GM21381 (cell line): ENCODE measurements at regions not wholly inside any gene's neighbourhood (a gene's known extent, or its start where the extent isn't known, plus 50 kb on each side); places are given as distances from the start of the nearest gene placed in this dataset.

ENCODE experiments used
- ATAC-seq: cut with Tn5 transposase; IDR thresholded peaks from one replicate; pipeline ENCODE4 v1.9.1; 2021; ENCODE audit warnings: mild to moderate bottlenecking, moderate library complexity; ENCODE audit not compliant: unreplicated experiment

GRCh38 chrX:40325161-40325560 is 227.4 kb upstream of the BCOR start:
- no peak for ATAC-seq

DNA sequence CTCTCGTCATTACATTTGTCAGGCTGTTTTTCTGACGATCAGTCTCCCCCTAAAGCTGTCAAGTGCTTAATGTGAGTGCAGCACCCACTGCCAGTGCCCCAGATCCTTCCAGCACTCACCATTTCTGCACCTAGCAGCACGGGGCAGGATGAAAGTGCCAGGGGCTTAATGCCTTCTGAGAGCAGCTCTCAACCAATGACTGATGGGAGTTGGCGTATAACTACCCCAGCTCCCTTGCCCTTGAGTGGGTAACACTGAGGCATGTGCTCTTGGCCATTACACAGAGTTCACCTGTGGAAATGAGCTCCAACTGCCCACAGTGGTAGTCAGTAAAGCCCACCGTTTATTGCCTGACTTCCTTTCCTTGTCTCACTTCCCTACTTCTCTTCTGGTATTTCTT is 226.2 kb upstream of the BCOR start:
- ATAC-seq, result no peak

GRCh38 chrX:40320819-40321218 is 223.1 kb upstream of the BCOR start:
- ATAC-seq, result no peak

DNA sequence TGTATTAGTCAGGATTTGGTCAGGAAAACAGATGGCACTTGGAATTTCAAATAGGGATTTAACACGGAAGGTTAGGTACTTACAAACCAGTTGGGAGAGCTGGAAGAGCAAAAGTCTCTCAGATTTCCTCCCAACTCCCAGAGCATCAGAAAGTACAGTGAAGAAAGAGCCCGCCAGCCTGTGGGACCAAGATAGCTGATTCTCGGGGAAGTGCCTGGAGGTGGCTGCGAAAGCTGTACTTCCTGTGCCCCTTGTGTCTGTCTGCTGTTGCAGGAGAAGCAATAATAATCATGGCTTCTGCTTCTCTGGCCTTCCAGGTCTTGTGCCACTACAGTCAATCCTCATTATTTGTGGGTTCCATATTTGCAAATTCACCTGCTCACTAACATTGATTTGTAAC is 221.0 kb upstream of the BCOR start:
- ATAC-seq, result no peak

DNA sequence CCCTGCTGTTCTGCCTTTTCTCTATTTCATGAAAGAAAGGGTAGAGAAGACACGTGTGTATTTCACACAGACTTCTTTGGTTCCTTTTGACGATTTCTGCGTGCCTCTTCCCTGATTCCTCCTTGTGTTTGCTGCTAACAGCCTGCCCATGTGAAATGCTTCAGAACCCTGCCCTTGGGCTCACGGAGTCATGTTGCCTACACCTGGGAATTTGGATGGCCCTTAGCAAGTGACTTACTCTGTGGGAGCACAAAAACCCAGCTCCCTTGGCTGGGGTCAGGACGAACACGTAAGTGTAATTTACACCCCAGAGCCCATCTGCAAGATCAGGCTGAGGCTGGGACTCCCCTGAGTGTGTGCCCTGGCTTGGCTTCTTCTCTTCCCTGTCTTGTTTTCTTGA is 220.3 kb upstream of the BCOR start:
- ATAC-seq, result no peak

DNA sequence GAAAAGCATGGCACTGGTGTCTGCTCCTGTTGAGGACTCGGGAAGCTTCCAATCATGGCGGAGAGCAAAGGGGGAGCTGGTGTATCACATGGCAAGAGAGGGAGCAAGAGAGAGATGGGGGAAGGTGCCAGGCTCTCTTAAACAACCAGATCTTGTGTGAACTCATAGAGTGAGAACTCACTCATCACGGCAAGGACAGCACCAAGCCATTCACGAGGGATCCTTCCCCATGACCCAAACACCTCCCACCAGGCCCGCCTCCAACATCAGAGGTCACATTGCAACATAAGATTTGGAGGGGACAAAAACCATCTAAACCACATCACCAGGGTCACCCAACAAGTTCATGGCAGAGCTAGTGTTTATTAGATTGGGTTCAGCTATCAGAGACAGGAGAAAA is 218.7 kb upstream of the BCOR start:
- ATAC-seq, result no peak

- no peak for ATAC-seq
These were observed 216.3 kb upstream of the BCOR start for GRCh38 chrX:40314070-40314469.

DNA sequence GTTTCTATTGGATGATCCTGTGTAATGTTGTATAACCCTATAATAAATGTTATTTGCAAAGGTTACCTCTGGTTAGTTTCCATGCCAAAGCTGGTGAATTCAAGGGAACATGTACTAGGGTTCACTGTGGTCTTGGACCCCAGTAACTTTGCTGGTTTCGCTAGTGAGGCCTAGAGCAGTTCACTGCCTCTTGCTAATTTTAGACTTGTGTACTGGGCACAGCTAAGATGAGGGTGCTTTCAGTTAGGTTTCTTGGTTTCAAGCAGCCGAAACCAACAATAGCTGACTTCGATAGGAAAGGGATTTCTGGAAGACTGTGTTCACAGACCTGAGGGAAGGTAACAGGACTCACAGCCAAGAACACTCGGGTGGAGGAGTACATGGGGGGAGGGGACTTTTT is 215.5 kb upstream of the BCOR start:
- no peak for ATAC-seq

GRCh38 chrX:40310447-40310846 is 212.7 kb upstream of the BCOR start:
- no peak for ATAC-seq

- ATAC-seq, result no peak
These were observed 212.3 kb upstream of the BCOR start for GRCh38 chrX:40310016-40310415.

DNA sequence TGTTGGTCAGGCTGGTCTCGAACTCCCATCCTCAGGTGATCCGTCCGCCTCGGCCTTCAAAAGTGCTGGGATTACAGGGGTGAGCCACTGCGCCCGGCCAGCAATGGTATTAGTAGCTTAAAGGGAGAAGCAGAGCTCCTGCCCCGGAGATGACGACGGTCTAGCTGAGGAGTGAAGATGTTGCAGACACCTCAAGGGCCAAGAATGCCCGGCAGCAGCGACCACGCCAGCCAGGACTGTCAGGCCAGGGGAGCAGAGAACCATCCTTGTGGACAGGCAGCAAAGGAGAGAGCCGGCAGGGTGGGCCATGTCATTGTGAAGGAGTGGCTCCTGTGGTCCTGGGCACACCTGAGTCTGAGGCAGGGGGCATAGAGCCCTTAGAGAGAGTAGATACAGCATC is 210.1 kb upstream of the BCOR start:
- ATAC-seq, result no peak

- ATAC-seq, result no peak
These were observed 206.4 kb upstream of the BCOR start for GRCh38 chrX:40304115-40304514.

DNA sequence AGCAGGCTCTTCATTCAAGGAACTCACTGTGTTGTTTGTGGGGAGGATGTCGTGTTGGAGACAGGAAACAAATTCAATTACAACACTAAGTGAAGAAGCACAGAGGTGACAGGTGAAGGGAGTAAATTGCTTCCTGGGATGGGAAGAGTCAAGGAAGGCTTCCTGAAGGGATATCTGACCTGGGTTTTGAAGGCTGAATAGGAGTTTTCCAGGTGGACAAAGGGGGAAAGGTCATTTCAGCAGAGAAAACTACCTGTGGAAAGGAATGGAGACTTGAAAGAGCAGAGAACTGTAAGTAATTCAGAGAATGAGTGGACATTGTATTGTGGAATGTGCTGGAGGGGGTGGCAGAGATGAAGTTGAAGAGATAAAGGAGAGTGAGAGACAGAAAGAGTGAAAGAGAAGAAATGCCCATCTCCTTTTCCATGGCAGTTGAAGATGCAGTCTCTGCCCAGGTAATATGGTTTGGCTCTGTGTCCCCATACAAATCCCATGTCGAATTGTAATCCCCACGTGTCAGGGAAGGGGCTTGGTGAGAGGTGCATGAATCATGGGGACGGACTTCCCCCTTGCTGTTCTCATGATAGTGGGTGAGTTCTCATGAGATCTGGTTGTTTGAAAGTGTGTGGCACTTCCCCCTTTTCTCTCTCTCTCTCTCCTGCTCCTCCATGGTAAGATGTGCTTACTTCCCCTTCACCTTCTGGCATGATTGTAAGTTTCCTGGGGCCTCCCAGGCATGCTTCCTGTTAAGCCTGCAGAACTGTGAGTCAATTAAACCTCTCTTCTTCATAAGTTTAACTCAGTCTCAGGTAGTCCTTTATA is 205.7 kb upstream of the BCOR start:
- ATAC-seq, result no peak

- no peak for ATAC-seq
These were observed 202.6 kb upstream of the BCOR start for GRCh38 chrX:40300286-40300890.

DNA sequence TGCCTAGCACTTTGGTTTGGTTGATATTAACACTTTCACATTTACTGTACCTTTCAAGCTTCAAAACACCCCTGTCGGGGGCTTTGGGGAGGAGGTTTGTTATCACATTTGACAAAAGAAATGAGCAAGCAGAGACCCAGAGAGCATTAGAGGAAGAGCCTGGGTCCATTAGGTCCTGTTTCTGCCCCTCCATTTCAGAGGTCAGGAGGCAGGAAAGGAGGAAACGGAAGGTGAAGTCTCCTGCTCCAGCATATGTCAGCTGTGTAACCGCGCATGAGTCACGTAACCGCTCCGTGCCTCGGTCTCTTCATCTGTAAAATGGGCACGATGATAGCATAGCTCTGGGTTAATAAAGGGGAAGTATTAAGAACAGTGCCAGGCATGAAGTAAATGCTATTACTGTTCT is 201.9 kb upstream of the BCOR start:
- ATAC-seq, result no peak

- no peak for ATAC-seq
These were observed 201.1 kb upstream of the BCOR start for GRCh38 chrX:40298572-40299479.

- ATAC-seq, result no peak
These were observed 200.3 kb upstream of the BCOR start for GRCh38 chrX:40298069-40298468.

DNA sequence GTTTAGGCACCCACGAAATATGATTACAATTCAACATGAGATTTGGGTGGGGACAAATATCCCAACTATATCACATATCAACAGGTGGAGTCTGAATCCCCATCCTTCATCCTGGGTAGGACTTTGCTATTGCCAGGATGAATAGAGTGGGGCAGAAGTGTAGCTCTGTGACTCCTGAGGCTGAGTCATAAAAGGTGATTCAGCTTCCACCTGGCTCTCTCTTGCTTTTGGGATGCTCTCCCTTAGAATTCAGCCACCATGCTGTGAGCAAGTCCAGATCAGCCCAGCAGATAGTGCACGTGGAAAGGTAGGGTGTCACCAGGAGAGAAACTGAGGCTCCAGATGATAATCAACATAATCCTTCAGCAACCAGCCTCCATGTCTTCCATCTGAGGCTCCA is 193.8 kb upstream of the BCOR start:
- no peak for ATAC-seq

DNA sequence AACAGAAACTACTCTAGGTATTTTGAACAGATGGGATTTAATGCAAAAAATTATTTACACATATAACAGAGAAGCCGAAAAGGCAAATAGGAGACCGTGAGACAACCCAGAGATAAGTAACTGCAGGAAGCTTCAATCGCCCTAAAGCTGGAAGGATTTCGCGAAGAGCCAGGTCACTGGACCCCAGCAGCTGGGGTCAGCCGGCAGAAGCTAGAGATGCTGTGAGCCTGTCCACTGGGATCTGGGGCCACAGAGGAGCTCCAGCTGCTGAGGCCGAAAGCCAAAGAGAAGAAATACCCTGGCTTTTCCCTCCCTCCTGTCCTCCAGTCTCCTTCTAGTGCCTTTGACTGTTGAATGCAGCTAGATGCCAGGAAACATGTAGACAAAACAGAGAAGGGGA is 192.8 kb upstream of the BCOR start:
- ATAC-seq, result no peak

DNA sequence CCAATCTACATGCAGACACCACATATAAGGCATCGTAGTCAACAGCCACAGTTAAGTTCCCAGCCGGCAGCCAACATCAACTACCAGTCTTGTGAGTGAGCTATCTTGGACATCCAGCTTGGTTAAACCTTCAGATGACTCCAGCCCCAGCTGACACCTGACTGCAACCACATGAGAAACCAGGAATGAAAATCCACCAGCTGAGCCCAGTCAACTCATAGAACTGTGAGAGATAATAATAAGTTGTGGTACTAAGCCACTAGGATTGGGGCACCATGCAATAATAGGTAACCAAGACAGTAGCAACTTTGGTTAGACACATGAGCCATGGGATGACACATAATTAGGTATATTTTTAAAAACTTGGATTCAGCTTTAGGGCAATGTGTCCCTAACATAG is 188.1 kb upstream of the BCOR start:
- ATAC-seq, result no peak

GRCh38 chrX:40284852-40285251 is 187.1 kb upstream of the BCOR start:
- no peak for ATAC-seq

- ATAC-seq, result no peak
These were observed 186.2 kb upstream of the BCOR start for GRCh38 chrX:40283981-40284380.
